ENCODE measurements at regions not wholly inside any gene's neighbourhood (a gene's known extent, or its start where the extent isn't known, plus 50 kb on each side); places are given as distances from the start of the nearest gene placed in this dataset.

DNA sequence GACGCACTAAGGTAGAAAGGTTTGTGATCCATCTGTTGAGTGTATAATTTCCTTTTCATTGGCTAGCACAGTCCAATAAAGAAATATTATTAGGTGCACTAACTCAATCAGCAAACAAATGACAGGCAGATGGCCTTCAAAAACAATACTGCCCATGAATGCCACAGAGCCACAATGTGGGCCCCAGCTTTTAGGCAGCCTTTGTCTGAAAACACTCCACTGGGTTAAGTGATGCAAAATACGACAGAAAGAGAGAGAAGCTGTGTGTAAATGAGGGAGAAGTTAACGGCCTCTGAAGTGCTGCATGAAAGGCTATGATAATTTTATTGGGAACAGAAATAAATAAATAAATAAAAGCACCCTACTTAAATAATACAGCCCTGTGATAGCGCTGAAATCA, 274.6 kb downstream of the NKX6-1 start:
- no peak overlapping the region for H3K27ac Mint-ChIP-seq
- no peaks in the 10 kb centered on the region for H3K36me3 ChIP-seq (ENCODE audit: insufficient read depth, low read length)
- H3K4me1 Mint-ChIP-seq (ENCODE audit: low read depth), result no peaks in the 10 kb centered on the region
- TF ChIP-seq, protein P1, sequence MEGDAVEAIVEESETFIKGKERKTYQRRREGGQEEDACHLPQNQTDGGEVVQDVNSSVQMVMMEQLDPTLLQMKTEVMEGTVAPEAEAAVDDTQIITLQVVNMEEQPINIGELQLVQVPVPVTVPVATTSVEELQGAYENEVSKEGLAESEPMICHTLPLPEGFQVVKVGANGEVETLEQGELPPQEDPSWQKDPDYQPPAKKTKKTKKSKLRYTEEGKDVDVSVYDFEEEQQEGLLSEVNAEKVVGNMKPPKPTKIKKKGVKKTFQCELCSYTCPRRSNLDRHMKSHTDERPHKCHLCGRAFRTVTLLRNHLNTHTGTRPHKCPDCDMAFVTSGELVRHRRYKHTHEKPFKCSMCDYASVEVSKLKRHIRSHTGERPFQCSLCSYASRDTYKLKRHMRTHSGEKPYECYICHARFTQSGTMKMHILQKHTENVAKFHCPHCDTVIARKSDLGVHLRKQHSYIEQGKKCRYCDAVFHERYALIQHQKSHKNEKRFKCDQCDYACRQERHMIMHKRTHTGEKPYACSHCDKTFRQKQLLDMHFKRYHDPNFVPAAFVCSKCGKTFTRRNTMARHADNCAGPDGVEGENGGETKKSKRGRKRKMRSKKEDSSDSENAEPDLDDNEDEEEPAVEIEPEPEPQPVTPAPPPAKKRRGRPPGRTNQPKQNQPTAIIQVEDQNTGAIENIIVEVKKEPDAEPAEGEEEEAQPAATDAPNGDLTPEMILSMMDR (IDR thresholded peaks at IDR 0.05), result no peak
- intact Hi-C loops (cut with DNase I, micrococcal nuclease), result no loop called here
- H3K4me1 ChIP-seq (ENCODE audit: insufficient read depth, low read length), result no peaks in the 10 kb centered on the region
- no peaks in the 10 kb centered on the region for H3K27me3 Mint-ChIP-seq
- no peaks in the 10 kb centered on the region for H3K36me3 Mint-ChIP-seq (ENCODE audit: low read depth)
- H3K27me3 ChIP-seq (ENCODE audit: control insufficient read depth in 1 of 2, insufficient read depth in 2 of 2, low read length in 2 of 2), result no peaks in the 10 kb centered on the region
- H3K4me3 Mint-ChIP-seq, result no peak overlapping the region
- no peaks in the 10 kb centered on the region for H3K9me3 ChIP-seq (ENCODE audit: control insufficient read depth in 1 of 2, insufficient read depth in 1 of 2, low read length in 2 of 2)
- no peak for ATAC-seq (ENCODE audit: poor library complexity)
- ChIA-PET POLR2A (no interaction called here), CTCF (no interaction called here)
- H3K9me3 Mint-ChIP-seq, result peaks cover 4% of the 10 kb centered on the region
- H3K27ac ChIP-seq (ENCODE audit: low read depth in 1 of 2, low read length in 2 of 2), result no peak overlapping the region
- no peak for DNase-seq
- no peak overlapping the region for H3K4me3 ChIP-seq (ENCODE audit: low read length)

- no peaks in the 10 kb centered on the region for H3K27me3 Mint-ChIP-seq
- no peak overlapping the region for H3K27ac ChIP-seq (ENCODE audit: low read depth in 1 of 2, low read length in 2 of 2)
- H3K27ac Mint-ChIP-seq, result no peak overlapping the region
- ChIA-PET POLR2A (no interaction called here), CTCF (no interaction called here)
- peaks cover 2% of the 10 kb centered on the region for H3K9me3 Mint-ChIP-seq
- TF ChIP-seq, protein P1 (IDR thresholded peaks at IDR 0.05), result no peak
- H3K36me3 ChIP-seq (ENCODE audit: insufficient read depth, low read length), result no peaks in the 10 kb centered on the region
- DNase-seq, result no peak
- no peaks in the 10 kb centered on the region for H3K4me1 Mint-ChIP-seq (ENCODE audit: low read depth)
- no peak for ATAC-seq (ENCODE audit: poor library complexity)
- no peaks in the 10 kb centered on the region for H3K9me3 ChIP-seq (ENCODE audit: control insufficient read depth in 1 of 2, insufficient read depth in 1 of 2, low read length in 2 of 2)
- no peak overlapping the region for H3K4me3 ChIP-seq (ENCODE audit: low read length)
- intact Hi-C loops (cut with DNase I, micrococcal nuclease), result no loop called here
- no peaks in the 10 kb centered on the region for H3K27me3 ChIP-seq (ENCODE audit: control insufficient read depth in 1 of 2, insufficient read depth in 2 of 2, low read length in 2 of 2)
- no peaks in the 10 kb centered on the region for H3K4me1 ChIP-seq (ENCODE audit: insufficient read depth, low read length)
- no peak overlapping the region for H3K4me3 Mint-ChIP-seq
- no peaks in the 10 kb centered on the region for H3K36me3 Mint-ChIP-seq (ENCODE audit: low read depth)
Measured at GRCh38 chr4:84221704-84222103, 277.4 kb downstream of the NKX6-1 start.

DNA sequence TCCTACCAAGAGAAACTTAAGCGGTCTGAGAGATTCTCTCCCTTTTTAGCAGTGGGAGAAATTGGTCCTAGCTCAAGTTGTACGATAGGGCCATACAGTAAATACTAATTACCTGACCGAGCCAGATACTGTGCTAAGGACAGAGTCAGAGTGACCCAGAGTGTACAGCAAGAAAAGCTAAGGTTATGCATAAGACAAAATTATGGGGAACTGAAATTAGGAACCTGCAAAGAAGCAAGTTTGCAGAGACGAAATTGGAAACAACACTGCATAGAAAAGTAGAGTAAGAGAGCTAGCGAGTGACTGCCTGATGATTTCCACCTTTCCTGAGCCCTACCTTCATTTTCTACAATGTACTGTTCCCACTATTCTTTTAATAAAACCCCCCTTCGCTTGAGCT, 278.1 kb downstream of the NKX6-1 start:
- intact Hi-C loops (cut with DNase I, micrococcal nuclease), result no loop called here
- H3K4me3 ChIP-seq (ENCODE audit: low read length), result no peak overlapping the region
- Mint-ChIP-seq H3K9me3 (peaks cover 2% of the 10 kb centered on the region), H3K36me3 (ENCODE audit: low read depth) (no peaks in the 10 kb centered on the region), H3K4me1 (ENCODE audit: low read depth) (no peaks in the 10 kb centered on the region), H3K4me3 (no peak overlapping the region), H3K27me3 (no peaks in the 10 kb centered on the region), H3K27ac (no peak overlapping the region)
- H3K27ac ChIP-seq (ENCODE audit: low read depth in 1 of 2, low read length in 2 of 2), result no peak overlapping the region
- ATAC-seq (ENCODE audit: poor library complexity), result no peak
- no peaks in the 10 kb centered on the region for H3K4me1 ChIP-seq (ENCODE audit: insufficient read depth, low read length)
- H3K27me3 ChIP-seq (ENCODE audit: control insufficient read depth in 1 of 2, insufficient read depth in 2 of 2, low read length in 2 of 2), result no peaks in the 10 kb centered on the region
- DNase-seq, result no peak
- TF ChIP-seq, protein P1 (IDR thresholded peaks at IDR 0.05), result no peak
- ChIA-PET POLR2A (no interaction called here), CTCF (no interaction called here)
- H3K36me3 ChIP-seq (ENCODE audit: insufficient read depth, low read length), result no peaks in the 10 kb centered on the region
- H3K9me3 ChIP-seq (ENCODE audit: control insufficient read depth in 1 of 2, insufficient read depth in 1 of 2, low read length in 2 of 2), result no peaks in the 10 kb centered on the region
